Hepatocyte (in vitro differentiated cells): ENCODE measurements at regions not wholly inside any gene's neighbourhood (a gene's known extent, or its start where the extent isn't known, plus 50 kb on each side); places are given as distances from the start of the nearest gene placed in this dataset.

Source experiments
- DNase-seq: peaks from one replicate; pipeline ENCODE4 v3.0.0-alpha.2; 2016; ENCODE audit warnings: low spot score
- H2AFZ ChIP-seq: fragments of 200-600 bp; sonication (generic); 2 replicates; pipeline ENCODE4 v1.6.0; 2016; ENCODE audit warnings: antibody characterized with exemption, mild to moderate bottlenecking
- H3K27ac ChIP-seq: fragments of 200-600 bp; sonication (generic); 2 replicates; pipeline ENCODE4 v1.5.1; 2016; ENCODE audit warnings: mild to moderate bottlenecking
- H3K27me3 ChIP-seq: fragments of 200-600 bp; sonication (generic); 2 replicates; pipeline ENCODE4 v1.6.1; 2016
- H3K36me3 ChIP-seq: fragments of 200-600 bp; sonication (generic); replicated peaks from 2 replicates; pipeline ENCODE4 v1.5.1; 2016; ENCODE audit warnings: low read depth; ENCODE audit not compliant: insufficient read depth
- H3K4me1 ChIP-seq: fragments of 200-600 bp; sonication (generic); 2 replicates; pipeline ENCODE4 v1.5.1; 2016; ENCODE audit warnings: mild to moderate bottlenecking, moderate library complexity; ENCODE audit not compliant: insufficient read depth
- H3K4me2 ChIP-seq: fragments of 200-600 bp; sonication (generic); 2 replicates; pipeline ENCODE4 v1.6.0; 2016
- H3K4me3 ChIP-seq: fragments of 200-600 bp; sonication (generic); 2 replicates; pipeline ENCODE4 v1.5.1; 2016; ENCODE audit warnings: mild to moderate bottlenecking
- H3K79me2 ChIP-seq: fragments of 200-600 bp; sonication (generic); 2 replicates; pipeline ENCODE4 v1.6.0; 2017; ENCODE audit warnings: mild to moderate bottlenecking
- H3K9me2 ChIP-seq: fragments of 200-600 bp; sonication (generic); replicated peaks from 2 replicates; pipeline ENCODE4 v1.6.0; 2017; ENCODE audit warnings: mild to moderate bottlenecking; ENCODE audit not compliant: insufficient read depth
- H3K9me3 ChIP-seq: fragments of 200-600 bp; sonication (generic); 2 replicates; pipeline ENCODE4 v1.5.1; 2016; ENCODE audit warnings: low read depth, mild to moderate bottlenecking
- H4K20me1 ChIP-seq: fragments of 200-600 bp; sonication (generic); 2 replicates; pipeline ENCODE4 v1.6.0; 2016; ENCODE audit warnings: mild to moderate bottlenecking; ENCODE audit not compliant: insufficient read depth, poor library complexity, severe bottlenecking
- CTCF ChIP-seq: fragments of 200-600 bp; sonication (generic); IDR thresholded peaks from 2 replicates; pipeline ENCODE4 v1.5.1; 2016; ENCODE audit warnings: antibody characterized with exemption, mild to moderate bottlenecking; ENCODE audit not compliant: poor library complexity
- EZH2 ChIP-seq: fragments of 200-600 bp; sonication (generic); IDR thresholded peaks from 2 replicates; pipeline ENCODE4 v1.6.1; 2016; ENCODE audit warnings: antibody characterized with exemption, mild to moderate bottlenecking, borderline replicate concordance
- EZH2phosphoT487 ChIP-seq: fragments of 200-600 bp; sonication (generic); IDR thresholded peaks from one replicate; pipeline ENCODE4 v1.6.1; 2018; ENCODE audit warnings: antibody characterized with exemption, mild to moderate bottlenecking, low read depth, moderate library complexity; ENCODE audit not compliant: unreplicated experiment, severe bottlenecking
- WGBS: methylation state at CpG from one replicate; pipeline ENCODE4 v1.1.6; 2016; ENCODE audit warnings: low lambda C conversion rate; ENCODE audit errors: missing lambda C conversion rate; 5-methylcytosine and 5-hydroxymethylcytosine counted together

- TF ChIP-seq CTCF (no peak), EZH2 (no peak), EZH2phosphoT487 (no peak)
- no peak overlapping the region for H3K4me2 ChIP-seq
- no peaks in the 10 kb centered on the region for H3K4me1 ChIP-seq
- WGBS = 31% methylated on average over 5 of the region's 5 CpGs
- no peaks in the 10 kb centered on the region for H3K36me3 ChIP-seq
- H3K27me3 ChIP-seq = no peaks in the 10 kb centered on the region
- no peak for DNase-seq
- H3K9me2 ChIP-seq = no peaks in the 10 kb centered on the region
- no peak overlapping the region for H3K27ac ChIP-seq
- H2AFZ ChIP-seq = no peak overlapping the region
- no peaks in the 10 kb centered on the region for H3K79me2 ChIP-seq
- H3K4me3 ChIP-seq = no peak overlapping the region
- H4K20me1 ChIP-seq = no peaks in the 10 kb centered on the region
- no peaks in the 10 kb centered on the region for H3K9me3 ChIP-seq
Measured at GRCh38 chr1:199734186-199734585, 293.3 kb upstream of the NR5A2 start.

GRCh38 chr1:199735660-199736059 lies 291.9 kb upstream of the NR5A2 start:
- Histone ChIP-seq H3K9me2 (no peaks in the 10 kb centered on the region), H3K4me2 (no peak overlapping the region), H3K4me1 (no peaks in the 10 kb centered on the region), H3K79me2 (no peaks in the 10 kb centered on the region), H3K36me3 (no peaks in the 10 kb centered on the region), H3K27me3 (no peaks in the 10 kb centered on the region), H3K27ac (no peak overlapping the region), H3K4me3 (no peak overlapping the region), H2AFZ (no peak overlapping the region), H4K20me1 (no peaks in the 10 kb centered on the region), H3K9me3 (no peaks in the 10 kb centered on the region)
- DNase-seq = no peak
- TF ChIP-seq CTCF = no peak
- TF ChIP-seq EZH2 = no peak
- TF ChIP-seq EZH2phosphoT487 = no peak
- 46% methylated on average over 6 of the region's 6 CpGs for WGBS

- TF ChIP-seq EZH2phosphoT487 (no peak), EZH2 (no peak), CTCF (no peak)
- WGBS = 79% methylated on average over 3 of the region's 3 CpGs
- Histone ChIP-seq H3K4me3 (no peak overlapping the region), H4K20me1 (no peaks in the 10 kb centered on the region), H3K27me3 (no peaks in the 10 kb centered on the region), H3K36me3 (no peaks in the 10 kb centered on the region), H3K4me1 (no peaks in the 10 kb centered on the region), H2AFZ (no peak overlapping the region), H3K79me2 (no peaks in the 10 kb centered on the region), H3K9me3 (no peaks in the 10 kb centered on the region), H3K27ac (no peak overlapping the region), H3K9me2 (no peaks in the 10 kb centered on the region), H3K4me2 (no peak overlapping the region)
- DNase-seq = no peak
Measured at GRCh38 chr1:199736646-199737045, 290.9 kb upstream of the NR5A2 start.

GRCh38 chr1:199741586-199741985 lies 285.9 kb upstream of the NR5A2 start:
- DNase-seq = no peak
- Histone ChIP-seq H3K4me1 (no peaks in the 10 kb centered on the region), H3K27ac (no peak overlapping the region), H3K4me3 (no peak overlapping the region), H3K9me3 (no peaks in the 10 kb centered on the region), H3K36me3 (no peaks in the 10 kb centered on the region), H4K20me1 (no peaks in the 10 kb centered on the region), H3K4me2 (no peak overlapping the region), H2AFZ (no peak overlapping the region), H3K27me3 (peaks cover 2% of the 10 kb centered on the region), H3K79me2 (no peaks in the 10 kb centered on the region), H3K9me2 (no peaks in the 10 kb centered on the region)
- WGBS = 85% methylated on average over 7 of the region's 7 CpGs
- TF ChIP-seq EZH2phosphoT487 (no peak), EZH2 (no peak), CTCF (no peak)
